H1 (cell line): ENCODE measurements at regions not wholly inside any gene's neighbourhood (a gene's known extent, or its start where the extent isn't known, plus 50 kb on each side); places are given as distances from the start of the nearest gene placed in this dataset.

Experiments used
- CTCF ChIA-PET: fragments of 300-600 bp; sonication (Branson Sonifier 250); formaldehyde crosslinking; loops from one replicate; lab custom pipeline; 2021; ENCODE audit not compliant: partially characterized antibody; lab: Charles Lee
- POLR2A ChIA-PET: fragments of 300-600 bp; sonication (Branson Sonifier 250); formaldehyde crosslinking; loops from one replicate; lab custom pipeline; 2021; ENCODE audit warnings: inconsistent platforms; ENCODE audit not compliant: partially characterized antibody; lab: Charles Lee
- DNase-seq, 2 experiments: peaks; one replicate each; pipeline versions ENCODE4 v3.0.0 to v3.0.0-alpha.2; 2010 to 2022; ENCODE audit warnings: low spot score in 2 of 2, low read depth in 1 of 2, mixed read lengths in 1 of 2
- FAIRE-seq: peaks from 2 replicates; lab custom pipeline; 2011; peaks lifted over from hg19 to GRCh38; lab: Jason Lieb, UNC
- H2AFZ ChIP-seq: 2 replicates; pipeline ENCODE4 v1.8.1; 2012; ENCODE audit warnings: low read length, inconsistent platforms
- H2AK5ac ChIP-seq: 2 replicates; pipeline ENCODE4 v1.6.1; 2013; ENCODE audit warnings: low read depth, low read length
- H2BK120ac ChIP-seq: replicated peaks from 2 replicates; pipeline ENCODE3; 2013; ENCODE audit warnings: low read depth, low read length, inconsistent platforms
- H2BK12ac ChIP-seq: 2 replicates; pipeline ENCODE4 v1.6.1; 2013; ENCODE audit warnings: low read depth, low read length
- H2BK15ac ChIP-seq: 2 replicates; pipeline ENCODE4 v1.6.1; 2013; ENCODE audit warnings: low read length
- H2BK20ac ChIP-seq: 2 replicates; pipeline ENCODE4 v1.6.1; 2013; ENCODE audit warnings: low read length
- H2BK5ac ChIP-seq: 2 replicates; pipeline ENCODE4 v1.6.1; 2013; ENCODE audit warnings: low read depth, low read length
- H3K14ac ChIP-seq: 2 replicates; pipeline ENCODE4 v1.6.1; 2013; ENCODE audit warnings: inconsistent platforms; ENCODE audit not compliant: insufficient read length
- H3K18ac ChIP-seq: 2 replicates; pipeline ENCODE4 v1.6.1; 2013; ENCODE audit warnings: low read length; ENCODE audit errors: extremely low read depth
- H3K23ac ChIP-seq: 2 replicates; pipeline ENCODE4 v1.6.1; 2013; ENCODE audit warnings: inconsistent platforms; ENCODE audit not compliant: insufficient read length
- H3K23me2 ChIP-seq: 2 replicates; pipeline ENCODE4 v1.6.1; 2013; ENCODE audit warnings: low read depth, low read length
- H3K27ac ChIP-seq: 2 replicates; pipeline ENCODE4 v1.6.1; 2011; ENCODE audit warnings: low read depth, low read length, inconsistent platforms
- H3K27me3 ChIP-seq, 4 experiments: replicated peaks in 1 of 4; 1 replicate in 1 of 4; 2 replicates in 3 of 4; pipeline versions ENCODE4 v1.6.1 to v1.8.1; 2011 to 2013; ENCODE audit warnings: low read length in 3 of 4, mild to moderate bottlenecking in 3 of 4, inconsistent platforms in 2 of 4, mixed read lengths in 2 of 4, moderate library complexity in 1 of 4; ENCODE audit not compliant: control insufficient read depth in 3 of 4, insufficient read depth in 3 of 4; ENCODE audit errors: extremely low read depth in 1 of 4
- H3K36me3 ChIP-seq, 4 experiments: 2 replicates each; pipeline versions ENCODE4 v1.6.1 to v1.8.1; 2011 to 2013; ENCODE audit warnings: mild to moderate bottlenecking in 4 of 4, low read length in 3 of 4, moderate library complexity in 2 of 4, control low read depth in 1 of 4, inconsistent platforms in 1 of 4; ENCODE audit not compliant: insufficient read depth in 4 of 4, control insufficient read depth in 2 of 4
- H3K4ac ChIP-seq: replicated peaks from 2 replicates; pipeline ENCODE3; 2013; ENCODE audit warnings: low read length, low read depth, mixed read lengths, inconsistent platforms; ENCODE audit not compliant: insufficient read length
- H3K4me1 ChIP-seq, 4 experiments: replicated peaks in 1 of 4; 1 replicate in 1 of 4; 2 replicates in 3 of 4; pipeline versions ENCODE4 v1.6.1 to v1.8.1; 2011 to 2013; ENCODE audit warnings: low read length in 3 of 4, inconsistent platforms in 2 of 4, mixed read lengths in 1 of 4; ENCODE audit not compliant: insufficient read depth in 4 of 4, control insufficient read depth in 3 of 4
- H3K4me2 ChIP-seq, 2 experiments: 2 replicates each; pipeline versions ENCODE4 v1.6.1 to v1.8.1; 2011 to 2013; ENCODE audit warnings: low read depth in 2 of 2, low read length in 2 of 2, control low read depth in 1 of 2, inconsistent platforms in 1 of 2, mild to moderate bottlenecking in 1 of 2; ENCODE audit not compliant: insufficient read depth in 1 of 2
- H3K4me3 ChIP-seq, 4 experiments: fragments of 200-600, 300-600 bp in 1 of 4; sonication (generic), shearing (Covaris generic), sonication (Bioruptor Twin) in 1 of 4; 2 replicates each; pipeline versions ENCODE4 v1.5.1 to v1.8.1; 2011 to 2016; ENCODE audit warnings: low read length in 4 of 4, low read depth in 3 of 4, control low read depth in 2 of 4, inconsistent platforms in 2 of 4, mild to moderate bottlenecking in 2 of 4, mixed read lengths in 1 of 4, moderate library complexity in 1 of 4; ENCODE audit not compliant: insufficient read depth in 2 of 4; ENCODE audit errors: extremely low read depth in 1 of 4
- H3K56ac ChIP-seq: replicated peaks from 2 replicates; pipeline ENCODE3; 2013; ENCODE audit warnings: low read depth, mild to moderate bottlenecking, mixed read lengths, low read length, inconsistent platforms; ENCODE audit not compliant: insufficient read length
- H3K79me1 ChIP-seq: 2 replicates; pipeline ENCODE4 v1.6.1; 2013; ENCODE audit warnings: low read depth, low read length, control low read depth
- H3K79me2 ChIP-seq, 2 experiments: 2 replicates each; pipeline versions ENCODE4 v1.6.1 to v1.8.1; 2012 to 2013; ENCODE audit warnings: low read length in 2 of 2, mild to moderate bottlenecking in 2 of 2, inconsistent platforms in 1 of 2; ENCODE audit not compliant: insufficient read depth in 2 of 2, control insufficient read depth in 1 of 2
- H3K9ac ChIP-seq, 4 experiments: replicated peaks in 1 of 4; 1 replicate in 1 of 4; 2 replicates in 3 of 4; pipeline versions ENCODE4 v1.6.1 to v1.8.1; 2011 to 2013; ENCODE audit warnings: low read depth in 3 of 4, low read length in 3 of 4, control low read depth in 2 of 4, mild to moderate bottlenecking in 2 of 4, moderate library complexity in 2 of 4, inconsistent platforms in 1 of 4; ENCODE audit errors: extremely low read depth in 1 of 4
- H3K9me3 ChIP-seq, 2 experiments: 2 replicates each; pipeline versions ENCODE4 v1.6.1 to v1.8.1; 2012 to 2013; ENCODE audit warnings: mild to moderate bottlenecking in 2 of 2, moderate library complexity in 2 of 2, control low read depth in 1 of 2, inconsistent platforms in 1 of 2, low read depth in 1 of 2, low read length in 1 of 2, mixed read lengths in 1 of 2; ENCODE audit not compliant: insufficient read depth in 2 of 2
- H4K20me1 ChIP-seq, 2 experiments: replicated peaks in 1 of 2; 2 replicates each; pipeline versions ENCODE3 to v1.8.1; 2011 to 2013; ENCODE audit warnings: inconsistent platforms in 2 of 2, low read length in 2 of 2, mild to moderate bottlenecking in 1 of 2; ENCODE audit not compliant: insufficient read depth in 2 of 2, control insufficient read depth in 1 of 2
- H4K5ac ChIP-seq: 2 replicates; pipeline ENCODE4 v1.6.1; 2013; ENCODE audit warnings: low read length, low read depth, mixed read lengths, inconsistent platforms; ENCODE audit not compliant: insufficient read length
- H4K8ac ChIP-seq: 2 replicates; pipeline ENCODE4 v1.8.0; 2013; ENCODE audit warnings: mild to moderate bottlenecking, moderate library complexity, low read length, inconsistent platforms; ENCODE audit not compliant: insufficient read depth; ENCODE audit errors: extremely low read depth
- H4K91ac ChIP-seq: replicated peaks from 2 replicates; pipeline ENCODE3; 2013; ENCODE audit warnings: low read length, mixed read lengths, inconsistent platforms; ENCODE audit not compliant: insufficient read length
- EGR1 ChIP-seq: IDR thresholded peaks from 2 replicates; pipeline ENCODE4 v1.6.1; 2011; ENCODE audit warnings: low read depth, low read length, borderline replicate concordance
- FOSL1 ChIP-seq: IDR thresholded peaks from 2 replicates; pipeline ENCODE4 v1.6.1; 2011; ENCODE audit warnings: mild to moderate bottlenecking, low read depth, low read length, moderate library complexity; ENCODE audit not compliant: insufficient read depth
- GTF2F1 ChIP-seq: IDR thresholded peaks from 2 replicates; pipeline ENCODE4 v1.6.1; 2012; ENCODE audit warnings: low read depth, low read length, improper control_type of control experiment, borderline replicate concordance
- POU5F1 ChIP-seq: IDR thresholded peaks from 2 replicates; pipeline ENCODE4 v1.6.1; 2011; ENCODE audit warnings: low read depth, mild to moderate bottlenecking, low read length, moderate library complexity
- RBBP5 ChIP-seq: IDR thresholded peaks from 2 replicates; pipeline ENCODE4 v1.7.1; 2012; ENCODE audit warnings: low read depth, mild to moderate bottlenecking, inconsistent platforms, low read length, moderate library complexity, borderline replicate concordance
- SIRT6 ChIP-seq: IDR thresholded peaks from one replicate; pipeline ENCODE4 v1.7.1; 2012; ENCODE audit warnings: low read length, inconsistent platforms
- SIX5 ChIP-seq: IDR thresholded peaks from 2 replicates; pipeline ENCODE4 v1.6.1; 2011; ENCODE audit warnings: mild to moderate bottlenecking, low read depth, low read length
- SP4 ChIP-seq: IDR thresholded peaks from 2 replicates; pipeline ENCODE4 v1.6.1; 2012; ENCODE audit warnings: low read length, inconsistent platforms
- TBP ChIP-seq: IDR thresholded peaks from 2 replicates; pipeline ENCODE4 v1.6.1; 2011; ENCODE audit warnings: low read depth, low read length, improper control_type of control experiment
- TEAD4 ChIP-seq: IDR thresholded peaks from 2 replicates; pipeline ENCODE4 v1.6.1; 2012; ENCODE audit warnings: low read depth, low read length, inconsistent platforms, mixed read lengths
- YY1 ChIP-seq: IDR thresholded peaks from 2 replicates; pipeline ENCODE4 v1.6.1; 2011; ENCODE audit warnings: low read depth, mild to moderate bottlenecking, low read length
- ZNF274 ChIP-seq: IDR thresholded peaks from 2 replicates; pipeline ENCODE4 v1.7.0; 2012; ENCODE audit warnings: low read length, borderline replicate concordance; ENCODE audit errors: extremely low read depth
- WGBS, 2 experiments: shearing (Covaris generic) in 1 of 2; methylation state at CpG; one replicate each; pipeline versions ENCODE4 v1.1.6 to v1.1.7; 2013 to 2015; ENCODE audit warnings: low lambda C conversion rate in 2 of 2, mixed read lengths in 2 of 2, inconsistent platforms in 1 of 2, low coverage in 1 of 2, missing lambda C conversion rate in 1 of 2; ENCODE audit not compliant: insufficient replicate concordance in 2 of 2, insufficient coverage in 1 of 2, insufficient read length in 1 of 2; ENCODE audit errors: extremely low coverage in 1 of 2, missing lambda C conversion rate in 1 of 2; 5-methylcytosine and 5-hydroxymethylcytosine counted together
- TF ChIP-seq, protein P1 (sequence below): IDR thresholded peaks from 2 replicates; pipeline ENCODE4 v1.6.1; 2012; ENCODE audit warnings: low read length, inconsistent platforms
- TF ChIP-seq, protein P2 (sequence below): IDR thresholded peaks from 2 replicates; pipeline ENCODE4 v1.6.1; 2012; ENCODE audit warnings: inconsistent platforms

DNA sequence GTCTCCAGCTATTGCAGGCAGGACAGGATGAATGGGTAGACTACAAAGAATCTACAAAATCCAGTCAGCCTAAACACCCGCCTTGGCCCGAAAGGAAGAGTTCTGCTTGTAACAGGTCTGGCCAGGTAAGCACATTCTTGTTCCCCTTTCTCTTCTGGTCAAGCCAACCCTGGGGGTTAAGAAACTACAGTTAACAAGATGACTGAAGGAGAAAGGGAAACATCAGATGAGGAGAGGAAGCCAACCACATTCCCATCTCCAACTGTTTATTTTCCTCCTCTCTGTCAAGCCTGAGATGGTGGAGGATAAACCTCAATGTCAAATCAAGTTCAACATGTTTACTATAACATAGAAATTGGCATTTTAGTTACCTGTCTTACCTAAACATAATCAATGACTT lies 198.9 kb downstream of the IPMK start:
- DNase-seq: no peak
- Histone ChIP-seq H3K4ac (no peak overlapping the region), H2BK120ac (no peak overlapping the region), H3K4me1 (peaks cover 0 to 12% (median 6%) of the 10 kb centered on the region in 4 experiments; a peak in 5 of 7 replicates), H3K18ac (no peak overlapping the region), H3K79me2 (no peaks in the 10 kb centered on the region), H3K9ac (no peak overlapping the region), H3K23me2 (no peaks in the 10 kb centered on the region; the same call in 1 of the 2 replicates), H3K9me3 (no peaks in the 10 kb centered on the region), H2BK15ac (no peak overlapping the region), H3K27ac (no peak overlapping the region), H3K4me2 (no peak overlapping the region), H2AFZ (no peak overlapping the region), H3K56ac (no peak overlapping the region), H2BK12ac (no peak overlapping the region), H4K20me1 (no peaks in the 10 kb centered on the region), H3K79me1 (no peaks in the 10 kb centered on the region), H4K5ac (no peak overlapping the region), H4K8ac (no peak overlapping the region), H3K14ac (no peak overlapping the region), H4K91ac (no peak overlapping the region), H3K23ac (no peak overlapping the region), H3K27me3 (no peaks in the 10 kb centered on the region), H3K4me3 (no peak overlapping the region), H2AK5ac (no peak overlapping the region), H2BK5ac (no peak overlapping the region), H3K36me3 (no peaks in the 10 kb centered on the region), H2BK20ac (no peak overlapping the region)
- POLR2A ChIA-PET: no interaction called here
- 87% methylated on average over 2 of the region's 2 CpGs; no CpG with 5 or more reads in 1 of the 2 experiments for WGBS, 2 experiments
- CTCF ChIA-PET: interaction anchor here (0.7 to 4.8 kb wide), 3 partner anchors 83 to 415 kb away, joined by 3 to 26 read pairs (median 3); no protein-coding TSS in a partner anchor
- FAIRE-seq: no peak
- TF ChIP-seq YY1: no peak
- TF ChIP-seq SP4: no peak
- TF ChIP-seq TEAD4: no peak
- TF ChIP-seq GTF2F1: no peak
- TF ChIP-seq SIX5: no peak
- TF ChIP-seq, protein P1, sequence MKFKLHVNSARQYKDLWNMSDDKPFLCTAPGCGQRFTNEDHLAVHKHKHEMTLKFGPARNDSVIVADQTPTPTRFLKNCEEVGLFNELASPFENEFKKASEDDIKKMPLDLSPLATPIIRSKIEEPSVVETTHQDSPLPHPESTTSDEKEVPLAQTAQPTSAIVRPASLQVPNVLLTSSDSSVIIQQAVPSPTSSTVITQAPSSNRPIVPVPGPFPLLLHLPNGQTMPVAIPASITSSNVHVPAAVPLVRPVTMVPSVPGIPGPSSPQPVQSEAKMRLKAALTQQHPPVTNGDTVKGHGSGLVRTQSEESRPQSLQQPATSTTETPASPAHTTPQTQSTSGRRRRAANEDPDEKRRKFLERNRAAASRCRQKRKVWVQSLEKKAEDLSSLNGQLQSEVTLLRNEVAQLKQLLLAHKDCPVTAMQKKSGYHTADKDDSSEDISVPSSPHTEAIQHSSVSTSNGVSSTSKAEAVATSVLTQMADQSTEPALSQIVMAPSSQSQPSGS: no peak
- TF ChIP-seq EGR1: no peak
- TF ChIP-seq, protein P2, sequence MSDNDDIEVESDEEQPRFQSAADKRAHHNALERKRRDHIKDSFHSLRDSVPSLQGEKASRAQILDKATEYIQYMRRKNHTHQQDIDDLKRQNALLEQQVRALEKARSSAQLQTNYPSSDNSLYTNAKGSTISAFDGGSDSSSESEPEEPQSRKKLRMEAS: no peak
- TF ChIP-seq RBBP5: no peak
- TF ChIP-seq ZNF274: no peak
- TF ChIP-seq SIRT6: no peak
- TF ChIP-seq TBP: no peak
- no peak for TF ChIP-seq POU5F1
- no peak for TF ChIP-seq FOSL1
